ENCODE measurements at regions not wholly inside any gene's neighbourhood (a gene's known extent, or its start where the extent isn't known, plus 50 kb on each side); places are given as distances from the start of the nearest gene placed in this dataset.
A peak's percentile ranks its signal among the peaks of the same experiment; 100 is the strongest.
"Not testable (repeated sequence)": the region's sequence is repeated elsewhere in the genome, so short reads cannot be mapped to it uniquely, and the experiment has no call there.

DNA sequence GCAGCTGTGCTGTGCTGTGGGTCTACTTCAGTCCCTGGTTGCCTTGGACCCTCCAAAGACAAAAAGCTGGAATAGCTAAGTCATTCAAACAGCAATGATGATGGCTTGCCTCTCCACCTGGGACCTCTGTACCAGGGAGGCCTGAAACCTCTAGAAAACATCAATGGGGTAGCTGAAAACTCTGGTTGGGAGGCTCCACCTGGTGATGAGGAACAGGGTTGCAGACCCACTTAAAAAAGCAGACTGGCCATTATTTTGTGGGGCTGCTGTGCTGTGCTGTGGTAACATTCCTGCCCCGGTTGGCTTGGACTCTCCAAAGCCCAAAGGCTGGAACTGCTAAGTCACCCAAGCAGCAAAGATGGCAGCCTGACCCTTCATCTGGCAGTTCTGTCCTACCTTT, 839.3 kb upstream of the ARRDC3 start:
- TF ChIP-seq EZH2 (IDR thresholded peaks at IDR 0.05; ENCODE audit: low read length, missing control alignments): no peak
- TF ChIP-seq, protein P1, sequence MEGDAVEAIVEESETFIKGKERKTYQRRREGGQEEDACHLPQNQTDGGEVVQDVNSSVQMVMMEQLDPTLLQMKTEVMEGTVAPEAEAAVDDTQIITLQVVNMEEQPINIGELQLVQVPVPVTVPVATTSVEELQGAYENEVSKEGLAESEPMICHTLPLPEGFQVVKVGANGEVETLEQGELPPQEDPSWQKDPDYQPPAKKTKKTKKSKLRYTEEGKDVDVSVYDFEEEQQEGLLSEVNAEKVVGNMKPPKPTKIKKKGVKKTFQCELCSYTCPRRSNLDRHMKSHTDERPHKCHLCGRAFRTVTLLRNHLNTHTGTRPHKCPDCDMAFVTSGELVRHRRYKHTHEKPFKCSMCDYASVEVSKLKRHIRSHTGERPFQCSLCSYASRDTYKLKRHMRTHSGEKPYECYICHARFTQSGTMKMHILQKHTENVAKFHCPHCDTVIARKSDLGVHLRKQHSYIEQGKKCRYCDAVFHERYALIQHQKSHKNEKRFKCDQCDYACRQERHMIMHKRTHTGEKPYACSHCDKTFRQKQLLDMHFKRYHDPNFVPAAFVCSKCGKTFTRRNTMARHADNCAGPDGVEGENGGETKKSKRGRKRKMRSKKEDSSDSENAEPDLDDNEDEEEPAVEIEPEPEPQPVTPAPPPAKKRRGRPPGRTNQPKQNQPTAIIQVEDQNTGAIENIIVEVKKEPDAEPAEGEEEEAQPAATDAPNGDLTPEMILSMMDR (conservative IDR thresholded peaks at IDR 0.05 in 1 of 2, IDR thresholded peaks at IDR 0.05 in 1 of 2; ENCODE audit: low read depth in 1 of 2, low read length in 2 of 2): peak; percentile 21 to 35
- no peak overlapping the region for H2AFZ ChIP-seq (ENCODE audit: low read length)
- H3K36me3 ChIP-seq (ENCODE audit: control insufficient read depth, insufficient read depth, low read length): no peaks in the 10 kb centered on the region
- no peak overlapping the region for H3K27ac ChIP-seq (ENCODE audit: insufficient read depth, low read length)
- no peaks in the 10 kb centered on the region for H3K9me3 ChIP-seq (ENCODE audit: control insufficient read depth, insufficient read depth, low read depth, low read length)
- H3K27me3 ChIP-seq (ENCODE audit: control insufficient read depth, insufficient read depth, low read length): no peaks in the 10 kb centered on the region
- no peaks in the 10 kb centered on the region for H3K4me1 ChIP-seq (ENCODE audit: control insufficient read depth, extremely low read depth, insufficient read depth, low read length)
- no peaks in the 10 kb centered on the region for H4K20me1 ChIP-seq (ENCODE audit: control insufficient read depth, extremely low read depth, insufficient read depth, low read length)
- H3K4me2 ChIP-seq (ENCODE audit: extremely low read depth, insufficient read depth, low read length): no peak overlapping the region
- no peaks in the 10 kb centered on the region for H3K79me2 ChIP-seq (ENCODE audit: control insufficient read depth, insufficient read depth, low read length)
- DNase-seq (ENCODE audit: low read depth in 2 of 2): peak in 1 of 2 donors; percentile 20
- H3K9ac ChIP-seq (ENCODE audit: insufficient read depth, low read length): no peak overlapping the region
- H3K4me3 ChIP-seq (replicated peaks in 1 of 4; ENCODE audit: control extremely low read depth in 1 of 4, insufficient read depth in 1 of 4, low read depth in 3 of 4, low read length in 4 of 4): no peak overlapping the region

DNA sequence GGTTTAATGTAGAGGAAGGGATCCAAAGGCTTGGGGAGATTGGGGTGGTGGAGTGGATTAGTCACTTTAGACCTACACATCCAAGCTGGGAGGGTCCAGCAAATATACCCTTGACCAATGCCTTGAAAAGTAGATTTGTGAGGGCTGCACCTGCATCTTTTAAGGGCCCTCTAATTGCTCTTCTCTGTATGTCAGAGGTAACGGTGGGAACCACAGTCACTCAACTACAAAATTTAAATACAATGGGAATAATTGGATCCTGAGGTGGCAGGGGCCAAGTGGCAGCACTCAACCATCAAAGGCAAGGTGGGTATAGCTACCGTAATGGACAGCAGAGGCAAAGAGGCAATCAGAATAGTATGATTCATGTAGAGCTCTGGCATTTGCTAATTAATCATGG, 833.7 kb upstream of the ARRDC3 start:
- DNase-seq (ENCODE audit: low read depth in 2 of 2); H3K4me1 ChIP-seq (ENCODE audit: control insufficient read depth, extremely low read depth, insufficient read depth, low read length); H3K27ac ChIP-seq (ENCODE audit: insufficient read depth, low read length); H3K4me2 ChIP-seq (ENCODE audit: extremely low read depth, insufficient read depth, low read length); H3K4me3 ChIP-seq (replicated peaks in 1 of 4; ENCODE audit: control extremely low read depth in 1 of 4, insufficient read depth in 1 of 4, low read depth in 3 of 4, low read length in 4 of 4); H3K27me3 ChIP-seq (ENCODE audit: control insufficient read depth, insufficient read depth, low read length); H3K36me3 ChIP-seq (ENCODE audit: control insufficient read depth, insufficient read depth, low read length); H3K79me2 ChIP-seq (ENCODE audit: control insufficient read depth, insufficient read depth, low read length); H3K9ac ChIP-seq (ENCODE audit: insufficient read depth, low read length); H2AFZ ChIP-seq (ENCODE audit: low read length); H3K9me3 ChIP-seq (ENCODE audit: control insufficient read depth, insufficient read depth, low read depth, low read length); H4K20me1 ChIP-seq (ENCODE audit: control insufficient read depth, extremely low read depth, insufficient read depth, low read length): not testable (repeated sequence)

DNA sequence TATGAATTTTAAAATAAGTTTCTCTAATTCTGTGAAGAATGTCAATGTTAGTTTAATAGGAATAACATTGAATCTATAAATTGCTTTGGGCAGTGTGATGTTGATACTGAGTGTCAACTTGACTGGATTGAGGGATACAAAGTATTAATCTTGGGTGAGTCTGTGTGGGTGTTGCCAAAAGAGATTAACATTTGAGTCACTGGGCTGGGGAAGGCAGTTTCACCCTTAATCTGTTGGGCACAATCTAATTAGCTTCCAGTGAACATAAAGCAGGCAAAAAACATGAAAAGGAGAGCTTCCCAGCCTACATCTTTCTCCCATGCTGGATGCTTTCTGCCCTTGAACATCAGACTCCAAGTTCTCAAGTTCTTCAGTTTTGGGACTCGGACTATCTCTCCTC, 832.0 kb upstream of the ARRDC3 start:
- Histone ChIP-seq H3K4me1 (ENCODE audit: control insufficient read depth, extremely low read depth, insufficient read depth, low read length) (no peaks in the 10 kb centered on the region), H2AFZ (ENCODE audit: low read length) (no peak overlapping the region)

More for the DNA sequence above, 832.0 kb upstream of the ARRDC3 start:
- H3K4me3 ChIP-seq (replicated peaks in 1 of 4; ENCODE audit: control extremely low read depth in 1 of 4, insufficient read depth in 1 of 4, low read depth in 3 of 4, low read length in 4 of 4): no peak overlapping the region
- no peaks in the 10 kb centered on the region for H3K9me3 ChIP-seq (ENCODE audit: control insufficient read depth, insufficient read depth, low read depth, low read length)
- TF ChIP-seq, protein P1 (conservative IDR thresholded peaks at IDR 0.05 in 1 of 2, IDR thresholded peaks at IDR 0.05 in 1 of 2; ENCODE audit: low read depth in 1 of 2, low read length in 2 of 2): no peak
- no peak for TF ChIP-seq EZH2 (IDR thresholded peaks at IDR 0.05; ENCODE audit: low read length, missing control alignments)
- no peak overlapping the region for H3K9ac ChIP-seq (ENCODE audit: insufficient read depth, low read length)
- no peaks in the 10 kb centered on the region for H4K20me1 ChIP-seq (ENCODE audit: control insufficient read depth, extremely low read depth, insufficient read depth, low read length)
- H3K36me3 ChIP-seq (ENCODE audit: control insufficient read depth, insufficient read depth, low read length): no peaks in the 10 kb centered on the region
- H3K79me2 ChIP-seq (ENCODE audit: control insufficient read depth, insufficient read depth, low read length): no peaks in the 10 kb centered on the region
- no peaks in the 10 kb centered on the region for H3K27me3 ChIP-seq (ENCODE audit: control insufficient read depth, insufficient read depth, low read length)
- no peak overlapping the region for H3K27ac ChIP-seq (ENCODE audit: insufficient read depth, low read length)
- no peak for DNase-seq (ENCODE audit: low read depth in 2 of 2)
- no peak overlapping the region for H3K4me2 ChIP-seq (ENCODE audit: extremely low read depth, insufficient read depth, low read length)

Data from fibroblast of lung (primary cell).